RWPE2 (cell line): ENCODE measurements at regions not wholly inside any gene's neighbourhood (a gene's known extent, or its start where the extent isn't known, plus 50 kb on each side); places are given as distances from the start of the nearest gene placed in this dataset.
"Not testable (repeated sequence)": the region's sequence is repeated elsewhere in the genome, so short reads cannot be mapped to it uniquely, and the experiment has no call there.

ENCODE experiments used
- ATAC-seq: fragments of 200-7000 bp; cut with Tn5 transposase; 3 replicates; pipeline ENCODE4 v1.9.1; 2021; ENCODE audit warnings: low read depth
- DNase-seq: peaks from one replicate; pipeline ENCODE4 v3.0.0-alpha.2; 2020; ENCODE audit warnings: low spot score
- H3K27ac ChIP-seq: fragments of 450-650 bp; 2 replicates; pipeline ENCODE4 v1.5.1; 2017; ENCODE audit warnings: mild to moderate bottlenecking; ENCODE audit not compliant: poor library complexity, severe bottlenecking
- H3K27me3 ChIP-seq: fragments of 250-450 bp; sonication (Bioruptor Pico); 2 replicates; pipeline ENCODE4 v1.5.1; 2021; ENCODE audit warnings: mild to moderate bottlenecking, moderate library complexity; ENCODE audit not compliant: insufficient read depth, poor library complexity, severe bottlenecking
- H3K36me3 ChIP-seq: fragments of 250-450 bp; sonication (Bioruptor Pico); 2 replicates; pipeline ENCODE4 v1.5.1; 2020; ENCODE audit warnings: low read depth, mild to moderate bottlenecking, moderate library complexity
- H3K4me1 ChIP-seq: fragments of 250-450 bp; sonication (Bioruptor Pico); 2 replicates; pipeline ENCODE4 v1.5.1; 2021; ENCODE audit warnings: mild to moderate bottlenecking, moderate library complexity; ENCODE audit not compliant: insufficient read depth, poor library complexity, severe bottlenecking
- H3K4me3 ChIP-seq: fragments of 250-450 bp; sonication (Bioruptor Pico); 2 replicates; pipeline ENCODE4 v1.5.1; 2021; ENCODE audit warnings: mild to moderate bottlenecking, moderate library complexity; ENCODE audit not compliant: severe bottlenecking
- H3K9me3 ChIP-seq: fragments of 250-450 bp; sonication (Bioruptor Pico); 2 replicates; pipeline ENCODE4 v1.5.1; 2021; ENCODE audit warnings: mild to moderate bottlenecking, moderate library complexity; ENCODE audit not compliant: severe bottlenecking

DNA sequence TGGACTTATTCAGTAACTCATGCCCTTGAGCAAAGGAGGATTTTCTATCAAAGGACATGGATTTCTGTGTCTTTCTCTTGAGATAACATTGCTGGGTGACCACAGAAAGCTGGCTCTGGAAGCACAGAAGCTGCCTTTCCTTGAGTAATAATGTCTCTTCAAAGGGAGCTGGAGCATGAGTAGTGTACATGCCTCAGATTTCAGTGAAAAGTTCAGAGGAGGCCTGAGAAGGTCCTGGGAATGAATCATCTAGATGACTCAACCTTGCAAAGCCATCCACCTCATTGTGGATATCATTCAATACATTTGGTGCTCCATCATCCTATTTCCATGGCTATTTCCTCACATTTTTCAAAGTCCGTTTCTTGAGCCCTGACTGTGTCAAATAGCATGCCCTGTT is 77.6 kb upstream of the OR4M2 start:
- not testable (repeated sequence) for H3K9me3 ChIP-seq, DNase-seq, H3K27me3 ChIP-seq, H3K4me3 ChIP-seq, H3K27ac ChIP-seq, H3K4me1 ChIP-seq, H3K36me3 ChIP-seq
- ATAC-seq, result peak; percentile 96

GRCh38 chr15:21989117-21989516 is 91.2 kb upstream of the OR4M2 start:
- H3K36me3 ChIP-seq, H3K27me3 ChIP-seq, DNase-seq, H3K4me3 ChIP-seq, H3K4me1 ChIP-seq, H3K9me3 ChIP-seq, H3K27ac ChIP-seq: not testable (repeated sequence)
- ATAC-seq, result peak; percentile 41; the same call in 1 of the 3 replicates

GRCh38 chr15:21983820-21984219 is 96.5 kb upstream of the OR4M2 start:
- not testable (repeated sequence) for ATAC-seq, DNase-seq, H3K9me3 ChIP-seq, H3K4me3 ChIP-seq, H3K27ac ChIP-seq, H3K4me1 ChIP-seq, H3K36me3 ChIP-seq, H3K27me3 ChIP-seq

- H3K4me3 ChIP-seq, H3K27ac ChIP-seq, DNase-seq, H3K27me3 ChIP-seq, H3K9me3 ChIP-seq, H3K4me1 ChIP-seq, H3K36me3 ChIP-seq: not testable (repeated sequence)
- peak; percentile 75 for ATAC-seq
These were observed 100.4 kb upstream of the OR4M2 start for GRCh38 chr15:21979960-21980359.

DNA sequence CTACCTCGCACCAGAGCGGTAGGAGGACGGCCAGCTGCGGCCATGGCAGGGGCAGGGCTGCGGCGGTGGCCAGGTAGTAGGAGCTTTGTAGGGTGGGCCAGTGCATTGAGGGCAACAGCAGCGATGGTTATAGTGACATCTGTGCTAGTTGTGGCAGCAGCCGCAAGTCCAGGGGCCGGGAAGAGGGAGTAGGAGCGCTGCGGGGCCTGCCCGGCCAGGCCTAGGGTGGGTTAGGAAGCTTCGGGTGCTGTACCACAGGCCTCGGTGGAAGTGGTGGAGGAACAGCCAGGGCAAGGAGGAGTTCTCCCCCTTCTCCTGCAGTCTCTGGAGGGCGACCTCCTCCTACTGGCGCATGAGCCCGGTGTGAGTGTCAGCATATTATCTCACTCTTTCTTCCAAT is 76.2 kb upstream of the POTEB start:
- H3K27ac ChIP-seq, H3K9me3 ChIP-seq, H3K36me3 ChIP-seq, H3K4me3 ChIP-seq, ATAC-seq, H3K27me3 ChIP-seq, H3K4me1 ChIP-seq, DNase-seq: not testable (repeated sequence)

- not testable (repeated sequence) for H3K27me3 ChIP-seq, H3K4me3 ChIP-seq
- ATAC-seq, result peak; percentile 100
These were observed 62.8 kb upstream of the POTEB start for GRCh38 chr15:21940302-21940701.

More at GRCh38 chr15:21940302-21940701, 62.8 kb upstream of the POTEB start:
- H3K27ac ChIP-seq, H3K9me3 ChIP-seq, H3K36me3 ChIP-seq, H3K4me1 ChIP-seq, DNase-seq: not testable (repeated sequence)
